Loucy (cell line): ENCODE measurements at regions not wholly inside any gene's neighbourhood (a gene's known extent, or its start where the extent isn't known, plus 50 kb on each side); places are given as distances from the start of the nearest gene placed in this dataset.

ENCODE experiments used
- H2AFZ ChIP-seq: fragments of 200-600 bp; sonication (generic); 2 replicates; pipeline ENCODE4 v1.6.0; 2016; ENCODE audit warnings: antibody characterized with exemption, mild to moderate bottlenecking, low read length, moderate library complexity
- H3F3A ChIP-seq: fragments of 200-600 bp; 2 replicates; pipeline ENCODE4 v1.6.0; 2016; ENCODE audit warnings: antibody characterized with exemption, low read depth, mild to moderate bottlenecking
- H3K27me3 ChIP-seq: fragments of 200-600 bp; sonication (generic); 2 replicates; pipeline ENCODE4 v1.6.1; 2014; ENCODE audit warnings: low read length, mild to moderate bottlenecking; ENCODE audit not compliant: insufficient read depth, poor library complexity, severe bottlenecking
- H3K36me3 ChIP-seq: fragments of 200-600 bp; sonication (generic); 2 replicates; pipeline ENCODE4 v1.6.1; 2016; ENCODE audit warnings: low read length; ENCODE audit not compliant: insufficient read depth
- H3K4me1 ChIP-seq: fragments of 200-600 bp; sonication (generic); 2 replicates; pipeline ENCODE4 v1.5.1; 2014; ENCODE audit warnings: low read length, mild to moderate bottlenecking; ENCODE audit not compliant: insufficient read depth, poor library complexity, severe bottlenecking
- H3K4me2 ChIP-seq: fragments of 200-600 bp; sonication (generic); 2 replicates; pipeline ENCODE4 v1.6.0; 2014; ENCODE audit warnings: antibody characterized with exemption, low read length, low read depth, mild to moderate bottlenecking; ENCODE audit not compliant: poor library complexity, severe bottlenecking
- H3K4me3 ChIP-seq: fragments of 200-600 bp; sonication (generic); 2 replicates; pipeline ENCODE4 v1.5.1; 2014; ENCODE audit warnings: low read length, mild to moderate bottlenecking, mixed read lengths; ENCODE audit not compliant: poor library complexity, severe bottlenecking
- H3K79me2 ChIP-seq: fragments of 200-600 bp; sonication (generic); 2 replicates; pipeline ENCODE4 v1.6.1; 2014; ENCODE audit warnings: low read length; ENCODE audit not compliant: insufficient read depth
- H3K9ac ChIP-seq: fragments of 200-600 bp; sonication (generic); 2 replicates; pipeline ENCODE4 v1.6.0; 2014; ENCODE audit warnings: mild to moderate bottlenecking, low read depth, low read length, moderate library complexity; ENCODE audit not compliant: poor library complexity, severe bottlenecking
- H3K9me2 ChIP-seq: fragments of 200-600 bp; sonication (generic); replicated peaks from 2 replicates; pipeline ENCODE4 v1.6.1; 2016; ENCODE audit warnings: low read depth, low read length, mixed read lengths
- H3K9me3 ChIP-seq: fragments of 200-600 bp; sonication (generic); 2 replicates; pipeline ENCODE4 v1.6.1; 2014; ENCODE audit warnings: mild to moderate bottlenecking, antibody characterized with exemption, low read length, low read depth; ENCODE audit not compliant: insufficient read depth
- H4K20me1 ChIP-seq: fragments of 200-600 bp; sonication (generic); 2 replicates; pipeline ENCODE4 v1.6.0; 2014; ENCODE audit warnings: antibody characterized with exemption, low read length, mild to moderate bottlenecking; ENCODE audit not compliant: insufficient read depth, poor library complexity, severe bottlenecking
- CTCF ChIP-seq: fragments of 200-600 bp; sonication (generic); conservative IDR thresholded peaks from 2 replicates; pipeline ENCODE4 v1.5.1; 2014; ENCODE audit warnings: mild to moderate bottlenecking, antibody characterized with exemption, low read length
- EZH2phosphoT487 ChIP-seq: fragments of 200-600 bp; IDR thresholded peaks from 2 replicates; pipeline ENCODE4 v1.6.1; 2018; ENCODE audit warnings: antibody characterized with exemption, mild to moderate bottlenecking, moderate library complexity, borderline replicate concordance

- Histone ChIP-seq H3K9me3 (no peaks in the 10 kb centered on the region), H3K4me3 (no peak overlapping the region), H4K20me1 (no peaks in the 10 kb centered on the region), H3F3A (no peaks in the 10 kb centered on the region), H3K27me3 (no peaks in the 10 kb centered on the region), H3K9me2 (no peaks in the 10 kb centered on the region), H3K79me2 (no peaks in the 10 kb centered on the region), H2AFZ (no peak overlapping the region), H3K9ac (no peak overlapping the region), H3K4me1 (peaks cover 30% of the 10 kb centered on the region), H3K4me2 (no peak overlapping the region), H3K36me3 (no peaks in the 10 kb centered on the region)
- TF ChIP-seq EZH2phosphoT487 (no peak), CTCF (no peak)
Observed at GRCh38 chr5:116862632-116863455, 288.2 kb upstream of the SEMA6A start.

- H3K9me3 ChIP-seq = no peaks in the 10 kb centered on the region
Observed at GRCh38 chr5:116861666-116862065, 287.0 kb upstream of the SEMA6A start.

GRCh38 chr5:116861097-116861496 is 286.5 kb upstream of the SEMA6A start:
- Histone ChIP-seq H3K4me1 (peaks cover 30% of the 10 kb centered on the region), H3K9ac (no peak overlapping the region), H4K20me1 (no peaks in the 10 kb centered on the region), H3K9me2 (no peaks in the 10 kb centered on the region), H2AFZ (no peak overlapping the region), H3F3A (no peaks in the 10 kb centered on the region), H3K27me3 (no peaks in the 10 kb centered on the region), H3K9me3 (no peaks in the 10 kb centered on the region), H3K79me2 (no peaks in the 10 kb centered on the region), H3K4me3 (no peak overlapping the region), H3K4me2 (no peak overlapping the region), H3K36me3 (no peaks in the 10 kb centered on the region)
- TF ChIP-seq EZH2phosphoT487 (no peak), CTCF (no peak)

More at GRCh38 chr5:116861666-116862065, 287.0 kb upstream of the SEMA6A start:
- no peaks in the 10 kb centered on the region for H3F3A ChIP-seq
- H3K36me3 ChIP-seq = no peaks in the 10 kb centered on the region
- H3K4me1 ChIP-seq = peaks cover 30% of the 10 kb centered on the region
- no peak overlapping the region for H3K9ac ChIP-seq
- H3K4me3 ChIP-seq = no peak overlapping the region
- H3K79me2 ChIP-seq = no peaks in the 10 kb centered on the region
- no peak overlapping the region for H3K4me2 ChIP-seq
- no peaks in the 10 kb centered on the region for H3K9me2 ChIP-seq
- TF ChIP-seq CTCF (no peak), EZH2phosphoT487 (no peak)
- H2AFZ ChIP-seq = no peak overlapping the region
- H4K20me1 ChIP-seq = no peaks in the 10 kb centered on the region
- H3K27me3 ChIP-seq = no peaks in the 10 kb centered on the region
